ENCODE measurements at regions not wholly inside any gene's neighbourhood (a gene's known extent, or its start where the extent isn't known, plus 50 kb on each side); places are given as distances from the start of the nearest gene placed in this dataset.

DNA sequence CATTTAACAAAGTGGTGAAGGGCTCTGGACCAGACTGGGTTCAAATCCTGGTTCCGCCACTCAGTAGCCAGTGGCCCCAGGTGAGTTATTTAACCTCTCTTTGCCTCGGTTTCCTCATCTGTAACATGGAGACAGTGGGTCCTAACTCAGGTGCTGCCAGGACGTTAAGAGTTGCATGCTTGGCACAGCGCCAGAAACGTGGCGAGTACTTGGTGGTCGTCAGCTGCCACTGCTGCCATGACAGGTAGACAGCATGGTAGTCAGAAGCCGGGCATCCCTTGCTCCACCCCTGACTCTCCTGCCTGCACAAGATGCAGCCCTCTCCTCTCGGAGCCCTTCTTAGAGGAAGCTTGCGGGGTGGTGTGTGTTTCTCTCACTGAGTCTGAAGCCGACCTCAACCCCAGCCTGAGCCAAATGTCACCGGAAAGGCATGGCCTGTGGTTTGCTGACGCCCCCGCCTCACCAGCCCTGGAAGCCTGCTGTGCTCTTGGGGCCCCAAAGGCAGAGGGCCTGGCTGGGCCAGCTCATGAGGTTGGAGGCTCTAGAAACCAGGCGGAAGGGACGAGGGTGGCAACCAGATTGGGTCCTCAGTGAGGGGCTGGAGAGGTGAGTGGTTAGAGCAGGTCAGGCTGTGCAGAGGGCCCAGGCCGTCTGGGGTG is 160.8 kb upstream of the TLE3 start:
- no peak for DNase-seq

DNA sequence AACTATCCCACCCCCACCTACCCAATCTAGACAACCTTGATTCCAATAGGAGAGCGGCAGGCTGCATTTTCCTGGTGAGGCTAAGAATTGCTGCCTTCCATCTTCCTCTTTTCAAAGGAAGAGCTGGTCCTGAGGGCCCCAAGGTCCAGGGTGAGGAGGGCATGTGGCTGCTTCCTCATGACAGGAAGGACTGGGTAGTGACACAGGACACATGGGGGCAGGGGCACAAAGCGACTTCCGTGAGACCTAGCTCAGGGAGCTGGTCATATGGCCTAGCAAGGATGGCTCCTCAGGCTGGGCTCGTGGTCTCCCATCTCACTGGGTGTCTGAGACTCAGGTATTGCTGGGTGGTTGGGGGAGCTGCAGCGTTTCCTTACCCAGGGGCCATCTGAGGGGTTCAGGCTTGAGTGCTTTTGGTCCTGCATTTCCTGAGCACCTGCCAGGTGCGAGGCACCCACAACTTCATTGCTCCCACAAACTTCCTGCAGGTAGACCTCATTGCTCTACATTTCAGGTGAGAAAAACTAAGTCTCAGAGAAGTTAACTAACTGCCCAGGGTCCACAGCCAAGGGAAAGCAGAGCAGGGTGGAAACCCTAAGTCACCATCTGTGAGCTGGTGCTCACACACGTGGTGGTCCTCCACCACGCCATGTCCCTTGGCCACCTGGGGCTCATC is 160.0 kb upstream of the TLE3 start:
- DNase-seq: no peak

DNA sequence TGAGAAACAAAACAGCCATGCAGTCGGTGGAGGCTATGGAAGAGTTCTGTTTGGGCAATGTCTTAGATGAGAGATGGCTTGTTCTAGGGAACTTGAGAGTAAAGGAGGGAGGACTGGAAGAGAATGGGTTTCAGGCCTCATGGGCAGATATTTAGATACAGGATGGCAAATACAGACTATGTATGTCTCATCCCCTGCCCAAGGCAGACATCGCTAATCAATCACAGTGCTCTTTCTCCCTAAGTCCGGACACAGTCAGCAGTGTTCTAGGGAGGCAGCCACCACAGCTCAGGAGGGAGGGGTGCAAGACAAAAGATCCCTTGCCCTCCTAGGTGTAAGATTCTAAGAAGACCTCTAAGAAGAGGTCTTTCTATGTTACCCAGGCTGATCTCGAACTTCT is 159.3 kb upstream of the TLE3 start:
- DNase-seq: no peak

DNA sequence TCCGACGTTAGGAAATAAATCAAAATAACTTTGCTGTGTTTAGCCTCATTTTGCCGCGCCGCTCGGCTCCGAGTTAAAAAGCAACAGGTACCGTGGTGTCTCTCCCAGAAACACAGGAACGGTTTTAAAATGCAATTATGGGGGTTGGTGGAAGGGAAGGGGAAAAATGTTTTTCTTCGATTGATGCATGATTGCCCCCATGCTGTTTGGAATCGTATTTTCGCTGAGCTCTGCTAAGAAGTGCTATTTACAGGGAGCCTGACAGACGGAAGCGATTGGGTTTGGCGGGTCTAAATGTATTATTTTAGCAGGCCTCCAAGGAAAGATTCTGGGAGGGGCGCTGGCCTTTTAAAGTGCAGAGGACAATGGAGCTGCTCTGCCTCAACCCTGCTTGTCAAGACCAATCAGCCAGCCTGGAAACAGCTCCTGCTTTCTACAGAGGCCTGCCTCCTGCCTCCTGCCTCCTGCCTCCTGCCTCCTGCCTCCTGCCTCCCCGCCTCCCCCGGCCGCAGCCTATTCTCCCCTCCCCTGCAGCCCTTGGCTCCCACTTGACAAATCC is 156.7 kb upstream of the TLE3 start:
- no peak for DNase-seq

DNA sequence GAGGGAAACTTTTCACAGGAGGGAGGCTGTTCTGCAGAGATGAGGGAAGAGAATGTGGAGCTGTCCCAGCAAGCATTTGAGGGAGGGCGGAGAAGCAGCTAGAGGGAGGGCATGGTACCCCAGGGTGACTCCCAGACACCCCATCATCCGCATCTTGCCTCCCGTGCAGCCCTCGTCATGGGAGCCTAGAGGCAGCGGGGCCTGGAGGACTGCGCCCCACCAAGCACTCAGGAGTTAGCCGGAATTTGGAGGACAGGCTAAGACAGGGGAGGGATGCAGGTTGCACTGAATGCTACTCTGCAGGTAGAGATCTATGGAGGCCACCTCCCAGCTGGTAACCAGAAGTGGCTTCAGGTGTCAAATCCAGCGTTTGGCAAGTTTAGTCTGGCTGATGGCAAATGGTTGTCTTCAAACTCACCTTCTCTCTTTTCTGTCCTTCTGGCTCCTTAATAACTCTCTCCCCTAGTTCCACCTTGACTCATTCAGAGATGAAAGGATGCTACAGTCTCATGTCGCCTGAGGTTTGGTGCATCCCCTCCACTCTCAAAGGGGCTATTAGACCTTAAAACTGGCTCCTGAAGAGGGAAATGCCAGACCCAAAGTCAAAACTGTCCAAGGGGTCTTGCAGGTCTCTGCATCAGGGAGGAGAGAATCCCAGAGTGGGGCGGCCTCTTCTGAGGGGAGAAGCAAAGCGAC is 155.9 kb upstream of the TLE3 start:
- no peak for DNase-seq

DNA sequence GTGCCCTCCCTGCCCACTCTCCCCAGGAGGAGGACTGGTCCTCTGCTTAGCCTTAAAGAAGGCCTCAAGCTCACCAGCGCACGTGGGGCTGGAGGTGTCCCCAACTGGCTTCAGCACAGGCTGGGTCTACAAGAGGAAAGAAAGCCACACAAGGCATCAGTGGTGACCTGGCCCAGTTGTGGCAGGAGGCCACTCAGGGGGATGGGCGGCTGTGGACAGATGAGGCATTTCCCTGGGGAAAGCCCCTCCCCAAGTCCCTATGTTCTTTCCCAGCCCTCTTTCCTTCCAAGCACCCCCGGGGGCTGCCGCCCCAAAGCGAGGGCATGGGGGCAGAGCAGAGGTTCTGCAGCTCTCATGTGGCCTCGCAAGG is 155.2 kb upstream of the TLE3 start:
- no peak for DNase-seq

DNA sequence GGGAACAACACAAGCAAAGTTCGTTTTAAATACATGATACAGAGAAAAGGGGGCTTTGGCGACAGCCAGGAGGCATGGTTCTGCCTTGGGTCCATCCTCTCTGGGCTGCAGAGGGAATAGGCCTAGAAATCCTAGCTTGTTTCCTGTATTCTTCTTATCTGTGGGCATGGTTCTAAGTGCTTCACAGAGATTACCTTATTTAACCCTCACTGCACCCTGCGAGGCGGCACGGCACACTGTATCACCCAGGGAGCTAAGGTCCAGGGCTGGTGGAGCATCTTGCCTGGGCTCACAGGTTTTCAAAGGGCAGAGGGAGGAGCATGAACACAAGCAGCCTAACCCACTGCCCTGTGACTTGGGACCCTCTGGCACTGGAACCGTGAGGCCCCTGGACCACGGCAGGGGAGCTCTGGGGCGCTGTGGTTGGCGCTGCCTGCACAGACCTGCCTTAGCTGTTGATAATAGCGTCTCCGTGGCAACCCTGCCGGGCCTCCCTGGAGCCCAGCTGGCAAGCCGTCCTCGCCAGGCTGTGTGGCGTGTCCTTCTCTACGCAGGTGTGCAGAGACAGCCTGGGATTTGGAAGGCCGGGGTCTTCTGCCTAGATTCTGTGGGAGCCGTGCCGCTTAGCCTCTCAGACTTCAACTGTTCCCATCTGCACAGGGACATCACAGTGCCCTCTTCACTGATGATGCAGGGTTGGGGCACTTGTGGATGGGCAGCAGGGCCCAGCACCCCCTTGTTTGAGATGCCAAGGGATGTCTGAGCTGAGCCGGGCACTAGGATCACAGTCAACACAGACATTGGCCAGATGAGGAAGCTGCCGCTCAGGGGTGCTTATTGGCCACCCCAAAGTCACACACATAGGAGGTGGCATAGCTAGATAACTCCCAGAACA is 154.6 kb upstream of the TLE3 start:
- DNase-seq: peak; percentile 10

DNA sequence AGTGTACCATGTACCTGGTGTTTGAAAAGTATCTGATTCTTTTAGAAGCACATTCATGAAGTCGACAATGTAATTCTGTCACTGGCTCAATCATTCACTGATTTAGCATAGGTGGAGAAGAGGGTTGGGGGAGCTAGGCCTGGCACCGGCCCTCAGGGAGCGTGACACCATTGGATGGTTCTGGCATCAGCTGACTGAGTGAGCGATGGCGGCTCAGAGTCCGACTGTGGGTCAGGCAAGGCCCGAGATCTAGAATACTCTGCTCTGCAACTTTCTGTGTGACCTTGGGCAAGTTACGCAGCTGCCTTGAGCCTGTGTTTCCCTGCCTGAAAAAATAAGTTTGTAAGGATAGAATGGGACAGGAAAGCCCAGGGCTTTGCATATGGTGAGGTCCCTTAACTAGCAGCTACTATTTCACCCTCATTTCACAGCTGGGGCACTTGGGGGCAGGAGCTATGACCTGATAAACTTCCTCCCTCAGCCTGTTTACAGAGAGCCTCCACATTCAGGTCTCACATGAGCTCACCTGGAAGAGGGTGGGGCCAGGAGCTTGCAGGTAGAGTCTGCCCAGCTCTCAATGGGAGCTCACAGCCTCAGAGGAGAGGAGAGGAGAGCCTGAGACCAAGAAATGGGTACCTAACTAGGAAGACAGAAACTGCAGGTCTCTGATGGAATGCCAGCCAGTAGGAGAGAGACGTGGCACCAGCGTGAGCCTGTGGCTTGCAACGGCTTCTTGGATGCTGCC is 153.7 kb upstream of the TLE3 start:
- no peak for DNase-seq

DNA sequence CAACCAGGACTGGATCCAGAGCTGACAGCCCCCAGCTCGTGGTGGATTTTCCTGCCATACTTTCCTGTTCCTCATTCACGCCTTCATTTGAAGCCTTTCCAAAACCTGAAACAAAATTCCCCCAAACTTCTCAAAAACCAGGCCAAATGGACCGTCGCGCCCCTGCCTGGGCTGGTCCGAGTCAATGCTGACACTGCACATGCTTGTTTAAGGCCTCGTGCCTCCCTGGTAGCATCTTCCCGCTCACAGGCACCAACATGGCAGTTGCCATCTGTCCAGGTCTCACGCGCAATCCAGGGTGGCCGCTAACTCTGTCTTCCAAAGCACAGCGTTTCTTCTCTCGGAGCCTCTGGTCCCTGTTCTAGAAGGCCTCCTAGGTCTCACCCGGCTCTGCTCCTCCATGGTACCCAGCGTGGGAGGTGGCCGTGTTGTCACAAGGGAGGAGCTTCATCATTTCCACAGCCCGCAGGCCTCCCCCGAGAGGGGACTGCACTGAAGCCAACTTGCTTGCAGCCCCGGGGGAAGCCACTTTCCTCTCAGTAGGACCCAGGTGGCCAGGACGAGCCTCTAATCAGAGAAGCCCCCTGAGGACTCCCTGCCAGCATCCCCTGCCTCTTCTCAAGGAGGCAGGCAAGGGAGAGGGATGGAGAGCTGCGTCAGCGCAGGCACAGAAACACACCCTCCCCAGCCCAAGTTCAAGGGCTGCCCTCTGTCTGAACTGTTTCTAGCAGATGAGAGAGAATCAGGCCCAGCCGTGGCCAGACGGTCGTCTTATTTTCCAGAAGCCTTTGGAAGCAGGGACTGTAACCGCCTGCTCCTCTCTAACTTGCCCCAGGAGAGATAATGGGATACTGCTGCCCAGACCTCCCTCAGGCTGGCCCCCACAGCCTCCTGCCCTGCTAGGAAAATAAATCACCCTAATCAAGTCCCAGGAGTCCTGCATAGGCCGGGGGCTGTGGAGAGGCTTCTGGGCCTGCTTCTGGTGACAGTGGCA is 152.8 kb upstream of the TLE3 start:
- DNase-seq: no peak

DNA sequence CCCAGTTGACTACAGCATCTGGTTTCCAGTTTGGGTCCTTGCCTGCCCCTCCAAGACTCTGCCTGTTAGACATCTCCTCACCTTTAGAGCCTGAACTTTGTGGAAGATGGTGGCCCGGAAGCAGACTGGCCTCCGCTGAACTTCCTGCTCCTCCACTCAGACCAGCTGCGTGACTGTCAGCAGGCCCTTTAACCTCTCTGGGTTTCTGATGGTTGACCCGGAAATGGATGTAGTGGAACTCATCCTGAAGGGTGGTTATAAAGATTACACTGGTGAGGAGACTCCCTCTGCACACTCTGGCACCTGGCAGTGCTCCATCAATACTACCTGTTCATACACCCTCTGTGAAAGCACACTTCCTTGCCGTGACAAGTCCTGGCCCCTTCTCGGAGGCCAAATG is 151.9 kb upstream of the TLE3 start:
- no peak for DNase-seq

DNA sequence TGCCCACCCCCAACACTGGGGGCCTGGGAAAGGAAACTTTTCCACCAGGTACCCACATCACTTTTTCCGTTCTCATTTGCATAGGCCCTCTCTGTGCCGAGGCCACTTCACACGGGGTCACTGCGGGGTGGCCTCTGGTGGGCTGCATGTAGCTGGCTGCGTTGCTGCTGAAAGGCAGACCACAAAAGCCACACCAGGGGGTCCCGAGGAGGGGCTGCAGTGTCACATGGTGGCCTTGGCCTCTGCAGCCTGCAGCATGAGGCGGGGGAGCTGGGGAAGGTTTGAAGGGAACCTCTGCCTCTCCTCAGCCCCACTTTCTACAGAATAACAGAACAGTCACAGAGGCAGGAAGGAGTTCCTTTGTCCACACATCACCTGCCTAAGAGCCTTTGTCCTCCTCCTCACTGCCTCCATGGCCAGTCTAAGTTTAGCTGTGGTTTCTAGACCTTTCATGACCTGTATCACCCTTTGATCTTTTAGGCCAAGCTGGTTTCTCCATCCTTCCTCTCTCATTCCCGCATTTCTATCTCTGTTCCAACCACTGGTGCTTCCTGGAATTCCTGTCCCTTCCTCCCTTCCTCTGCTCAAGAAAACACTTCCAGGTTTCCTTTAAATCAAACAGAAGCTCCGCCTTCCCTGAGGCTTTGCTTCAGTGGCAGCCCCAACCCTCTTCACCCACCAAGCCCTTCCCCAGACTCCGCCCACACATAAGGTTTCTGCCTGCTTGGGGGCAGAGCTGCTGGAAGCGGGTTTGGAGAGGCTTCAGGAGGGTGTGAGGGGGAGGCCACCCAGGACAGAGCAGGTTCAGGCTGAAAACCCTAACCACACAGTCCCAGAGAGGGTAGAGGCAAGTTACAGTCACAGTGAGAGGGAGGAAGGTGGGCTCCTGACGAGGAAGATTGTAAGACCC is 150.7 kb upstream of the TLE3 start:
- DNase-seq: peak; percentile 31

DNA sequence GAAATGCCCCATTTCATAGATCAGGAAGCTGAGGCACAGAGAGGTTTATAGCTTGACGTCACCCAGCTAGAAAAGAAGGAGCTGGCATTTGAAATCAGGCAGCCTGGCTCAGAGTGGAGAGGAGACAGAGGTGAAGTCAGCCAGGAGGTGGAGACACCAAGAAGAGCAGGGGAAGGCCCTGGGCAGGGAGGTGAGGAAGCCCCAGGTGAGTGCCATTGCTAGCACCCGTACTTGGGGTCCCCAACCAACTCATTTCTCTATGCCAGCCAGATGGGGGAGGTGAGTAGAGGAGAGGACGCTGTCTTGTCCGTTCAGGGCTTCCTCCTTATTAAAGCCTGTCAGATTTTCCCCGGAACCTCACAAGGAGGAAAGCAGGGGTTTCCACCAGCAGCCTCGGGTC is 149.6 kb upstream of the TLE3 start:
- no peak for DNase-seq

DNA sequence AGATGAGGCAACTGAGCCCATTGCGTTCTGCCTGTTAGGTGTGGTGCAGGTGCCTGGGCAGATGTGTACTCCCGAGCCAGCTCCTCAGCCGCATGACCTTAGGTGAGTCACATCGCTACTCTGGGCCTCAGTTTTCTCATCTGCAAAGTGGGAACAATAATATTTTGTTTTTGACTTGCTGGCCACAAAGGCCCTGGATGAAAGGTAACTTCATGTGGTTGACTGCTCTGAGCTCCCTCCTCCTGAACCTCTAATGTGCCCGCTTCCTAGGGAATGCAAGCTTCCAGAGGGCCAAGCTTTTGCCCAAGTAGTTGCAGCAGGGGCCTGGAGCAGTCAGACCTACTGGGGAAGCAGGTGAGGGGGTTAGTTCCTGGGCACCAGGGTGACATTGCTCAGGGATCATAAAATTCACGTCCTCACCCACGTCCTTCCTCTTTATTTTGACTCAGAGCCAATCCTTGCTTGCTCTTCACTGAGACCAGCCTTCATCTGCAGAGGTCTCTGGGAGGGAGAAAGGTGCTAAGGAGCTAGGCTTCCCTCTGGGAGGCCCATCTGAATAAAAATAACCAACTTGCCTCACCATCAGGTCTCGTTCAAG is 149.0 kb upstream of the TLE3 start:
- no peak for DNase-seq

DNA sequence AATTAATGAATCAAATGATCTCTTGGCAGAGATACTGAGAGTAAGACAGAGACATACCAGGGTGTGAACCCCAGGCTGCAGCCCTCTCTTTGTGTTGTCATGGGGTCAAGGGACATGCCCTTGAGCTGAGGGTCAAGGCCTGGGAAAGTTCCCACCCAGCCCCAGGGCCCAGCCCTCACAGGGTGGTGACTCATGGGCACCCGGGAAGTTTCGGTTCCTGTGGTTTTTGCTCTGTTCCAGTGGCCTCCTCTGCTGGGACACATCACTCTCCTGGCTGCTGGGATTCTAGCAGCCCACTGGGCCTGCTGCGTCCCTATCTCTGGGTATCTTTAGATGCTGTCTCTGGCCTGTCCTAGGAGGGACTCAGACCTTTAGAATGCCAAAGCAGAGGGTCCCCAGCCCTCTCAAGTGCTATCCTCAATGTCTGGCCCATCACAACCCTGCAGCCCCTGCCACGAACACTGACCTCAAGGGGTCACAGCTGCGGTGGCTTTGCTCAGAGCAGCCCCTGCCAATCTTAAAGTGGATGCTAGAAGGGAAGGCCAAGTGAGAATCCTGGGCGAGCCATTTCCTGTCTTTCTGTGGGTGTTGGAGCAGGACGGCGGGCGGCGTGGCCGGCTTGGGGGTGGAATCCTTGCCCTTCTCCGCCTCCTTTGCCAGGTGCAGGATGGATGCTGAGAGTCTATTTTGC is 148.4 kb upstream of the TLE3 start:
- no peak for DNase-seq

DNA sequence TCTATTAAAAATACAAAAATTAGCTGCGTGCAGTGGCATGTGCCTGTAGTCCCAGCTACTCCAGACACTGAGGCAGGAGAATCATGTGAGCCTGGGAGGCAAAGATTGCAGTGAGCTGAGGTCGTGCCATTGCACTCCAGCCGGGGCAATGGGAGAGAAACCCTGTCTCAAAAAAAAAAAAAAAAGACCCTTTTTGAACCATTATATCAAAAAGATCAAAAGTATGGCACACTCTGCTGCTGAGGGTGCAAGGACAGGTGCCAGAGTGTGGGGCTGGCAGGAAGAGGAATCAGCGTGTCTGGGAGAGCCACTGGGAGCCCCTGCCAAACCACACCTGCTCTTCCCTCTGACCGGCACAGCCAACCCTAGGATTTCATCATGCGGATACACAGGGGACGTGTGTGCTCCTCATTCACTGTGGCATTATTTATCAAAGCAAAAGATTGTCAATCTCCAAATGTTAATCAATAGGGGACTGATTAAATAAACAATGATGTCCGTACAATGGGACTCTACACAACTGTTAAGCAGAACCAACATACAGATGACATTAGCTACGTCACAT is 147.3 kb upstream of the TLE3 start:
- DNase-seq: no peak

DNA sequence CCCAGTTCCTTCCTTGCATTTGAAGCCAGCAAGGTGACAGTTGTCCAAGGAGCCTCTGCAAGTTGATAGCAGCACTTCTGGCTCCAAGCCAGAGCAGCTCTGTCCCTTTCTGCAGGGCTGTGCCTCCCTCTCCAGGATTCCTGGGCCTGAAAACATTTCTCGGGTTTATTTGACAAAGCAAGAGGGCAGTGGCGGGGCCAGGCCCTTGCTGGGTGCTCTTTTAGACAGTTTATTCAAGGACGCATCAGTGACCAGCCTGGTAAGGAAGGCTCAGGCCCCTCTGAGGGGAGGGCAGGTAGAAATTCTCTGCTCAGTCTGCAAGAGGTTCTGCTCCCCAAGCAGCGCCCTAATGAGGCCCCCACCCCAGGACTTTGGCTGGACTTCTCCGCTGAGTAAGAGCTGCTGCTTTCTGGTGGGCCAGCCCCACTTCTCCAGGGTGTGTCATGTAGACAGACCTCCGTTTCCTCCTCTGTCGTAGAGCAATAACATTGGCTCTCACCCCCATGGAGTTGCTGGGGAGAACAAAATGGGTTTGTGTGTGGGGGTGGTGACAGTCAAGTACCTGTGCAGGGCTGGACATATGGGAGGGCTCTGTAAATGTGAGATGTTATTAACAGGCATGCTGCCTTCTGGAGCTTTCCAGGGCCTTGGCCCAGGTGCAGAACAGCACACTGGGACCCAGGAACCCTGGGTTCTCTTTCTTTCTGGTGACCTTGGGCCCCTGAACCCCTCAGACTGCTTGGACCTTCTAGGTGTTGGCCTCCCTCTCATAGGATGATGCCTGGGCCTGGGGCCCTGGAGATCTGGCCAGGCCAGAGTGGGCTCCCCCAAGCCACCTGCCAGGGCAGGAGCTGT is 146.2 kb upstream of the TLE3 start:
- no peak for DNase-seq

DNA sequence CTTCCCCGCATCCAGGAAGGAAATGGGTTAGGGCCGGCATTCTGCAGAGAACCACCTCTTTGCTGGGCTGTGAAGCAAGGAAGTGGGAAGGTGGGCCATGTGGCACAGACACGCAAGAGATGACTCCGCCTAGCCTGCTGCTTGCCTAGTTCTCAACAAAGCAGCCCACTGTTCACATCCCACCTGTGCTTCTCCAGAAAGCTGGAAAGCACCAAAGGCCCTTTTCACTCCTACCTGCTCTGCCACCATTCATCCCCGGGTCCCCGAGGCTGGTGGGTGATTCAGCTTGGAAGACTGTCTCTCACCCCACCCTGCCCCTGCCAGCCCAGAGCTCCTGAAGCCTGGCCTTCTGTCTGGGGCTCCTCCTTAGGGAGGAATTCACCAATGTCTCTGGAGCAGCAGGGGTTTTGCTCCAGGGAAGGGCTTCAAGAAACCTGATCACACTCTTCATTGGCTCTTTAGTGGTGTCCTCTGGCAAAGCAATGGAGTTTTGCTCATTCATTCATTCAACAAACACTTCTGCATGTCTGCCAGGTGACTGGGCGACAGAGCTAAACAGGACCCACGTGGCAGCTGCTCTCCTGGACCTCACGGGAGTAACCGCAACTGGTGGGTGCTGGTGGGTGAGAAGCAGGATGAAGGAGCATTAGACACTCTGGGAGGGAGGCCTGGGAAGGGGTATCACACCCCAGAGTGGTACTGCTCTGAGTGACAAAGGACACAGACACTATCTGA is 145.4 kb upstream of the TLE3 start:
- no peak for DNase-seq
